Mucosa of rectum (tissue), 2 donors: ENCODE measurements at regions not wholly inside any gene's neighbourhood (a gene's known extent, or its start where the extent isn't known, plus 50 kb on each side); places are given as distances from the start of the nearest gene placed in this dataset.
A peak's percentile ranks its signal among the peaks of the same experiment; 100 is the strongest.

ENCODE experiments used
- H3K27ac ChIP-seq, 2 donors: one replicate each; pipeline ENCODE4 v1.7.0; 2013; ENCODE audit warnings: inconsistent platforms in 2 of 2, low read depth in 2 of 2, low read length in 2 of 2
- H3K27me3 ChIP-seq, 2 donors: one replicate each; pipeline ENCODE4 v1.7.0; 2013; ENCODE audit warnings: low read length in 2 of 2; ENCODE audit not compliant: control insufficient read depth in 2 of 2, insufficient read depth in 2 of 2
- H3K36me3 ChIP-seq, 2 donors: one replicate each; pipeline ENCODE4 v1.7.0; 2013; ENCODE audit warnings: low read length in 2 of 2; ENCODE audit not compliant: control insufficient read depth in 2 of 2, insufficient read depth in 2 of 2
- H3K4me1 ChIP-seq, 2 donors: one replicate each; pipeline ENCODE4 v1.7.0; 2013; ENCODE audit warnings: low read length in 2 of 2, mild to moderate bottlenecking in 1 of 2; ENCODE audit not compliant: control insufficient read depth in 2 of 2, insufficient read depth in 2 of 2
- H3K4me3 ChIP-seq, 2 donors: one replicate each; pipeline ENCODE4 v1.7.0; 2013; ENCODE audit warnings: low read length in 2 of 2
- H3K9ac ChIP-seq, 2 donors: one replicate each; pipeline ENCODE4 v1.7.0; 2013; ENCODE audit warnings: low read length in 2 of 2, low read depth in 1 of 2, mild to moderate bottlenecking in 1 of 2
- H3K9me3 ChIP-seq, 2 donors: one replicate each; pipeline ENCODE4 v1.7.0; 2013; ENCODE audit warnings: low read length in 2 of 2; ENCODE audit not compliant: control insufficient read depth in 2 of 2
- donor health status: healthy.
- donor health status: Normal muscosa, but diverticular disease.

- H3K27me3 ChIP-seq = no peaks in the 10 kb centered on the region
- H3K4me1 ChIP-seq = no peaks in the 10 kb centered on the region
- no peak overlapping the region for H3K4me3 ChIP-seq
- H3K9ac ChIP-seq = no peak overlapping the region
- no peak overlapping the region for H3K27ac ChIP-seq
- no peaks in the 10 kb centered on the region for H3K36me3 ChIP-seq
- H3K9me3 ChIP-seq = no peaks in the 10 kb centered on the region
These were observed 361.8 kb downstream of the C12orf50 start for GRCh38 chr12:87667378-87667777.

- Histone ChIP-seq H3K4me3 (peak overlapping the region; percentile 53 to 63), H3K9ac (peak overlapping the region in 1 of 2 donors; percentile 24), H3K4me1 (no peaks in the 10 kb centered on the region), H3K27ac (no peak overlapping the region), H3K36me3 (no peaks in the 10 kb centered on the region), H3K9me3 (no peaks in the 10 kb centered on the region), H3K27me3 (no peaks in the 10 kb centered on the region)
These were observed 367.3 kb downstream of the C12orf50 start for GRCh38 chr12:87661786-87662377.

- Histone ChIP-seq H3K9me3 (no peaks in the 10 kb centered on the region), H3K27me3 (no peaks in the 10 kb centered on the region), H3K36me3 (no peaks in the 10 kb centered on the region), H3K4me1 (no peaks in the 10 kb centered on the region), H3K9ac (no peak overlapping the region), H3K4me3 (peak overlapping the region; percentile 53 to 63), H3K27ac (no peak overlapping the region)
These were observed 368.0 kb downstream of the C12orf50 start for GRCh38 chr12:87660987-87661774.

GRCh38 chr12:87660291-87660690 lies 368.9 kb downstream of the C12orf50 start:
- H3K9me3 ChIP-seq = no peaks in the 10 kb centered on the region
- no peaks in the 10 kb centered on the region for H3K36me3 ChIP-seq
- H3K27me3 ChIP-seq = no peaks in the 10 kb centered on the region
- no peak overlapping the region for H3K9ac ChIP-seq
- H3K4me3 ChIP-seq = no peak overlapping the region
- H3K4me1 ChIP-seq = no peaks in the 10 kb centered on the region
- H3K27ac ChIP-seq = no peak overlapping the region

GRCh38 chr12:87656311-87656710 lies 372.9 kb downstream of the C12orf50 start:
- Histone ChIP-seq H3K4me1 (no peaks in the 10 kb centered on the region), H3K4me3 (no peak overlapping the region), H3K27ac (no peak overlapping the region), H3K36me3 (no peaks in the 10 kb centered on the region), H3K9ac (no peak overlapping the region), H3K27me3 (no peaks in the 10 kb centered on the region), H3K9me3 (no peaks in the 10 kb centered on the region)

GRCh38 chr12:87651670-87652425 lies 377.4 kb downstream of the C12orf50 start:
- no peak overlapping the region for H3K9ac ChIP-seq
- H3K9me3 ChIP-seq = no peaks in the 10 kb centered on the region
- no peaks in the 10 kb centered on the region for H3K4me1 ChIP-seq
- no peak overlapping the region for H3K4me3 ChIP-seq
- no peaks in the 10 kb centered on the region for H3K27me3 ChIP-seq
- H3K27ac ChIP-seq = no peak overlapping the region
- no peaks in the 10 kb centered on the region for H3K36me3 ChIP-seq

GRCh38 chr12:87642245-87642644 lies 387.0 kb downstream of the C12orf50 start:
- Histone ChIP-seq H3K9ac (no peak overlapping the region), H3K9me3 (no peaks in the 10 kb centered on the region), H3K36me3 (no peaks in the 10 kb centered on the region), H3K27me3 (no peaks in the 10 kb centered on the region), H3K4me3 (no peak overlapping the region), H3K27ac (no peak overlapping the region), H3K4me1 (no peaks in the 10 kb centered on the region)

- H3K4me3 ChIP-seq = no peak overlapping the region
These were observed 411.0 kb downstream of the C12orf50 start for GRCh38 chr12:87618199-87618598.

GRCh38 chr12:87612996-87613395 lies 416.2 kb downstream of the C12orf50 start:
- H3K4me1 ChIP-seq = no peaks in the 10 kb centered on the region
- H3K4me3 ChIP-seq = no peak overlapping the region
- H3K27me3 ChIP-seq = no peaks in the 10 kb centered on the region
- no peak overlapping the region for H3K27ac ChIP-seq
- H3K9ac ChIP-seq = no peak overlapping the region
- no peaks in the 10 kb centered on the region for H3K36me3 ChIP-seq
- no peaks in the 10 kb centered on the region for H3K9me3 ChIP-seq

More at GRCh38 chr12:87618199-87618598, 411.0 kb downstream of the C12orf50 start:
- Histone ChIP-seq H3K27me3 (no peaks in the 10 kb centered on the region), H3K4me1 (no peaks in the 10 kb centered on the region), H3K27ac (no peak overlapping the region), H3K36me3 (no peaks in the 10 kb centered on the region), H3K9ac (no peak overlapping the region), H3K9me3 (no peaks in the 10 kb centered on the region)

- no peak overlapping the region for H3K27ac ChIP-seq
These were observed 420.9 kb downstream of the C12orf50 start for GRCh38 chr12:87608321-87608720.

More at GRCh38 chr12:87608321-87608720, 420.9 kb downstream of the C12orf50 start:
- Histone ChIP-seq H3K27me3 (no peaks in the 10 kb centered on the region), H3K4me1 (no peaks in the 10 kb centered on the region), H3K9ac (no peak overlapping the region), H3K9me3 (no peaks in the 10 kb centered on the region), H3K36me3 (no peaks in the 10 kb centered on the region), H3K4me3 (no peak overlapping the region)
